Embryonic facial prominence (tissue), 1 donor: ENCODE measurements at regions not wholly inside any gene's neighbourhood (a gene's known extent, or its start where the extent isn't known, plus 50 kb on each side); places are given as distances from the start of the nearest gene placed in this dataset.
"Not testable (repeated sequence)": the region's sequence is repeated elsewhere in the genome, so short reads cannot be mapped to it uniquely, and the experiment has no call there.

Experiments
- DNase-seq: peaks from one replicate; pipeline ENCODE4 v3.0.0-alpha.2; 2016; ENCODE audit errors: extremely low spot score

DNA sequence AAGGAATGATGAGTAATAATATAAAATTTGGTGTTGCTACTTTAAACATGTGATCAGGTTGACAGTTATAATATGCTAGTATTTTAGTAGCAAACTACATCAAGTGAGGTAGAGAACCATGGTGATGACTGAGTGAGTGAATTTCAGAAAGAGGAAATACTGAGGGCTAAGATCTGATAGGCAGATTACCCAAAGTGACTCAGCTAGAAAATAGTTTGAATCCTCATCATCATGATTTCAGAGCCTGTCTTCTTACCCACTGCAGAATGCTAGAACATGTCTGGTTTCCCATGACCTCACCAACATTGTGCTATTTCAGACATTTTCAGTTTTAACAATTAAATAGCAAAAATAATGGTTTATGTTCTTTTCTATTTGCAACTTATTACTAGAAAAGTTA lies 602.1 kb downstream of the TAF11L14 start:
- DNase-seq = no peak

DNA sequence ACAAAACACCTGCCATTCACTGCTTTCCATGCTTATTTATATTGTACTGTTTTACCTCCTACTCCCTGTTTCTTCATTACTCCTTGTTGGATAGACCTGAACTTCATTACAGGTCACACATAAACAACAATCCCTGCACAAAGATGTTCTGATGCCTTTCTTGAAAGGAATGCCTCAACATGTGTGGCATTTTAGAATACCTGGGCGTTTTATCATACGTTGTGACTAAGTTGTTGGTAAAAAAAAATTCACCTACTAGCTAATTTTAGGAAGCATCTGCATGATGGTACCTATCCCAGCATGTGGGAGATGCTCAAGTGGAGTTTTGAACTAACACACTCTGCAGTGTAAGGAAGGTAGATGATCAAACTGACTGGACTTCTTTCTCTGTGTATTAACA lies 604.1 kb downstream of the TAF11L14 start:
- no peak for DNase-seq

DNA sequence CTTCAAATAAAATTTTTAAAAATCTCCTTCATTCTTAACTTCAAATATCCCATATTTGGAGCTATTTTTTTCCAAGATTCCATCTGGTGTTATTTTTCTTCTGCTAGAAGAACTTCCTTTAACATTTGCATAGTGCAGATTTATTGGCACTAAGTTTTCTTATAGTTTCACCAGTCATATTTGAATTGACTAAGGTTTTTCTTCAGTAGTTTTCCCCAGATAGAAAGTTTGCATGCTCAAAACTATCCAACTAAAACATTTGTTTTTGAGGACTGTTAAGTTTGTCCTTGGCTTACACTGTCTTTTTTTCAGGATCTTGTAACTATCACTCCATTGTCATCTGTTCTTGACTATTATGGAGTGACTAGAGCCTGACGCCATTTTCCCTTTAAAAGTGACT lies 606.7 kb downstream of the TAF11L14 start:
- DNase-seq = no peak

DNA sequence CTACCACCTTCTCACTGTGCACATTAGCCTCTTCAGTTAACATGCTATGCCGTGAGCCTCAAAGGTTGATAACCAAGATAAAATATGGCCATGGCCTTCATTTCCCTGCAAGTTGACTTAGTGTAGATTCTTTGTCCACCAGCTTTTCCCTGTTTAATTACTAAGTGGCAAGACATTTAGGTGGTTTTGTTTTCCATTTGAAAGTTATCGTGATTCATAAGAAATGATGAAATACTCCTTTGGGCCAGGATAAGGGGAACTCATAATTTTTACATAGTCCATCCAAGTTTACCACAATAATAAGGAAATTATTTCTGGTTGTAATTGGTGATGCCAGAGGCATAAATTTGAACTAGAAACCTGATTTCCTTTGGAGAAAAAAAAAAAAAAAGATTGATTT lies 609.6 kb downstream of the TAF11L14 start:
- no peak for DNase-seq

DNA sequence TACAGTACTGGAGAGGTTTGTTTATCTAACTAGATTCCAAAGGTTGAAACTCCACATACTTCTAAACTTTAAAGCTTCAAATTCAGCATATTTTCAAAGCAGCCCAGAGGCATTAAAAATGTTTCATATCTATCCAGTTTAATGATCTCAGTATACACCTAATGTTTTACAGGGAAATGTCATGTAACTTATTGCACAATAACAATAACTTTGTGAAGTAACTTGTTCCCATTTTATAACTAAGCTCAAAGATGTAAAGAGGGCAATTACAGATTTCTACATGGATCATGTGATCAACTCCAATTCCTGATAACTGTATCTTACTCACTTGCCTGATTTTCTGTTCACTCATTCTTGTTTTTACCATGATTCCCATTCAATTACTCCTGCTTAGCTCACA lies 610.0 kb downstream of the TAF11L14 start:
- no peak for DNase-seq

DNA sequence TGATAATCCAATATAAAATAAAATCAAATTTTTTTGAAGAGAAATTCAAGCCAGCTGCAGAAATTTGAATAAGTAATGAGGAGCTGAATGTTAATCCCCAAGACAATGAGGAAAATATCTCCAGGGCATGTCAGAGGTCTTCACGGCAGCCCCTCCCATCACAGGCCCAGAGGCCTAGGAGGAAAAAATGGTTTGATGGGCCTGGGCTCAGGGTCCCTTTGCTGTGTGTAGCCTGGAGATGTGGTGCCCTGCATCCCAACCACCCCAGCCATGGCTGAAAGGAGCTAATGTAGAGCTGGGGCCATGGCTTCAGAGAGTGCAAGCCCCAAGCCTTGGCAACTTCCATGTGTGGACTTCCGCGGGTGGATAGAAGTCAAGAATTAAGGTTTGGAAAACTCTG lies 618.3 kb downstream of the TAF11L14 start:
- DNase-seq = no peak

DNA sequence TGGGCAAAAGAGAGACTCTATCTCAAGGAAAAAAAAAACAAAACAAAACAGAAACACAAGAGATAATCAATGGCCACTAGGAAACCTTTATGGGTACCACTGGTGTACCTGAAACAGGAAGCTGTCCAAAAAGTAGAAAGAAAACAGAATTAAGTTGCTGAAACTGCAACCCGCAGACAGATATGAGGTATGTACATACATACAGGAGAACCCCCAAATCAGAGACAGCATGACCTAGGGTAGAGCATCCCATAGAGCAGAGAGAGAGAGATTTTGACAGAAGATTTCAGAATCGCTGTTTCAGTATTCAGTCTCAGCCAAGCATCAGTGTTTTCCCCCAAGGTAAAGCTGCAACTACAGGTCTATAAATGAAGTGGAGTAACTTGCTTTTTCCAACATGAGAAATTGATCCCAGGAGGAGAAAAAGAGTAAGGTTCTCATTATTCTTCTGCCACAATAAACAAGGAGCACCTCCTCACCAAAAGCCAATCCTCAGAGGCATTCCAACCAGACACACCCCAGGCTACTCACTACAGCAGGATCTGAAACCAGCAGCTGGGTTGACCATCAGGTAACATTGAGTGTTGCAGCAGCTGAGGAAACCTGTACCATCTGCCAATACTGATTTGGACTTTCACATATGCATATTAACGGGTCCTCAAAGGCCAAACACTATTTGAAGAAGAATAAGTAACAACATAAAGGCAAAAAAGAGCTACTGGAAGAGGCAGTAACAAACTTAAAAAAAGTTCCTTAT lies 630.0 kb downstream of the TAF11L14 start:
- DNase-seq = no peak

DNA sequence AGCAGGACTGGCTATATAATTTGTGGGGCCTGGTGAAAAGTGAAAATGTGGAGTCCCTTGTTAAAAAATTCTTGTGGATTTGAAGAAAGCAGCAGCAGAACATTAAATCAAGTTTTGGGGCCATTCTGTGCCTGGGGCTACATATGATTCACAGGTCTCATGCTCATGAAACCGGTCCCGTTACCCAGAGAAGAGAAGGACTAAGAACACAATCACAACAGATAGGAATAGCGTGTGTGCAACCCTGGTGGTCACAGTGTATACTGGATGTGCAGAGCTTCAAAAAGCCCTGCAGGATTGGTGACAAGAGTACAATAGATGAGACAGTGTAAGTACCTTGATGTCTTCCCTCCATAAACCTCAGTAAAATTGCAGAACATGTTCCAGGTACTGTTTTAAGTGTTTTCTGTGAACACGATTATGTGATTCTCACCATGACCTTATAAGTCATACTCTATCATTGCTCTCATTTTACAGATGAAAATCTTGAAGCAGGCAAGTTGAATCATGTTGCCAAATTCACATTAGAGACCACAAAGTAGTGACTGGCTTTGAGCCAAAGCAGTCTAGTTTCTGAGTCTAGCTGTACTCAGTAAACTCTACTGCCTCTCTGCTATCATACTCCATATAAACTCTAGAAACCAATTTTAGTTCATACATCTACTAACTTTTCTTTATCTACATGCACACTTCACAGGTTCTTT lies 636.5 kb downstream of the TAF11L14 start:
- DNase-seq = no peak

DNA sequence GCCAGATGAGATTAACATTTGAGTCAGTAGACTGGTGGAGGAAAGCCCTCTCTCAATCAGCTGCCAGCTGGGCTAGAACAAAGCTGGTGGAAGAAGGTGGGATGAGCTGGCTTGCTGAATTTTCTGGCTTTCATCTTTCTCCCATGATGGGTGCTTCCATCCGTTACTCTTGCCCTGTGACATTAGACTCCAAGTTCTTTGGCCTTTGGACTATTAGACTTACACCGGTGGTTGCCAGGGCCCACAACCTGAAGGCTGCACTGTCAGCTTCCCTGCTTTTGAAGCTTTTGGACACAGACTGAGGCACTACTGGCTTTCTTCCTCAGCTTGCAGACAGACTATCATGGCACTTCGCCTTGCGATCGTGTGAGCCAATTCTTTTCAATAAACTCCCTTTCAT lies 642.7 kb downstream of the TAF11L14 start:
- no peak for DNase-seq

DNA sequence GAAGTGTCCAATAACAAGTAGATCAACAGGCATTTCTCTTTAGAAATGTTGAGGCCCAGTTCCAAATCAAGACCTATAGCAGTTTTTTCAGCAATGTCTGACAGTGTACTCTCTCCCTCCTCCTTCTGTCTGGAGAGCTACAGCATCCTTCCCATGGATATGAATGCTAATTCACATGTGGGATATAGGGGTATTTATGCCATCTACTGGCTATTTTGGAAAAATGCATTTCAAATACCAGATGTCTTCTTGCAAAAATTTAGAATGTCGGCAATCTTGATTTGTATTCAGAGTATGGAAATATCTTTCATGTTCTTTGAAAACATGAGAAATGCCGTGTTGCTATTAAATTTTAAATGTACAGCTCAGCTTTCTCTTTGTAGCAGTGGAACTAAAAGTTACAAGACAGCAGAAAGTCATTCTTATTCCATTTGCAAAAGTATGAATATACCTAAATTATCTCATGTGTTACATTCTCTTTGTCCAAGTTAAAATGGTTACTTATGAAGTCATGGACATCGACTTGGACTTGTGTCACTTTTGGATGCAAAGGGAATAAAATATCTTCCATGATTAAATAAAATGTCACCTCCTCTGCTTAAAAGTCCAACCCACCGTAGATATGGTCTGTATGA lies 647.8 kb downstream of the TAF11L14 start:
- DNase-seq = peak; percentile 41

DNA sequence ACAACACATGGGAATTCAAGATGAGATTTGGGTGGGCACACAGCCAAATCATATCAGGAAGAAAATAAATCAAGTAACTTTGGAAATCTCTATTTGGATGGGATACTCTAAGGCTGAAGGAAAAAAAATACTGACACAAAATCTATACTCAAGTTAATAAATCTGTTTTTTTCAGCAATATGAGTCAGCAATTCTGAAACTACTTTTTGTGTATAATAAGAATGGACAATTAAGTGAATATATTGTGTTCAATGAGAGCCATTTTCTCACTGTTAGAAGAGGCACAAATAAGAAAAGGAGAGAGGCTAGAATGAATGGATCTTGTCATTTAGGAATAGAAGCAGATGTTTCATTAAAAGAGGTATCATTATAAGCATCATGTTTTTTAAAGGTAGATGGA lies 651.0 kb downstream of the TAF11L14 start:
- DNase-seq = no peak

DNA sequence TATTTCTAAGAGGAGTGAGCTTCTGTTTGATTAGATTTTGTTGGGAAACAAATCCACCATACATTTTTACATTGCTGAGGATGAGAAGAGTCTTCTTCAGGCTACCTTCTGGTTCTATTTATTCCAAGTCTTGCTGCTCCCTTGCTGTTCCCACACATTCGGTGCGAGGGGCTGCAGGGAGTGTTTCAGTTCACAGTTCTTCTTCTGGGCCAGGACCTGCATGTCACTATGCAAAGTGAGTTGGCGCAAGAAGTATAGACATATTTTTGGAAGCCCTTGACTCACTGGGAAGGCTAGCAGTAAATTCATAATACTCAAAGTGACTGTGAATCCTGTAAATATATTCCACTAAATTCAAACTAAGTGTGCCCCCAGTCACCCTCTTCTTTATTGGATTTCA lies 657.9 kb downstream of the TAF11L14 start:
- DNase-seq = no peak

DNA sequence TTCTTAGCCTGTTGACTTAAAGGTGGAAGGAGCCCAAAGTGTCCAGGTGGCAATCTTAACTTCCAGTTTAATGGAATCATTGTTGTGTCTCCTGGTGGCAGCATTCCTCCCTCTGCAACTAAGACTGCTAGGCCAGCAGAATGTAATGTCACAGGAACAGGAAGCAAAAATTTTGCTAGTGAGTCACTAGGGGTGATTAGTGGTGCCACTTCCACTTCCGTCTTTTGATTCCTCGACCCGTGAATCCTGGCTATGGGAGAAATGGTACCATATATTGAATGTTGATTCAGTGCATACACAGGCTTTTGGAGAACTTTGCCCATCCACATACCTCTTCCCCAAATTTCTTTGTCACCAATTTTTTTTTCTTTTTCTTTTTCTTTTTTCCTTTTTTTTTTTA lies 661.4 kb downstream of the TAF11L14 start:
- DNase-seq = not testable (repeated sequence)

DNA sequence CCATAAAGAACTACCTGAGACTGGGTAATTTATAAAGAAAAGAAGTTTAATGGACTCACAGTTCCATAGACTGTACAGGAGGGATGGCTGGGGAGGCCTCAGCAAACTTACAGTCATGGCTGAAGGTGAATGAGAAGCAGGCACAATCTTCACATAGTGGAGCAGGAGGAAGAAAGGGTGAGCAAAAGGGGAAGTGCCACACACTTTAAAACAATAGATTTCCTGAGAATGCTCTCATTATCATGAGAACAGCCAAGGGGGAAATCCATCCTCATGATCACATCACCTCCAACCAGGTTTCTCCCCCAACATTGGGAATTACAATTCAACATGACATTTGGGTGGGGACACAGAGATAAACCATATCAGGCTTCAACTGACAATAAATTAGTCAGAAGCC lies 664.9 kb downstream of the TAF11L14 start:
- DNase-seq = no peak

DNA sequence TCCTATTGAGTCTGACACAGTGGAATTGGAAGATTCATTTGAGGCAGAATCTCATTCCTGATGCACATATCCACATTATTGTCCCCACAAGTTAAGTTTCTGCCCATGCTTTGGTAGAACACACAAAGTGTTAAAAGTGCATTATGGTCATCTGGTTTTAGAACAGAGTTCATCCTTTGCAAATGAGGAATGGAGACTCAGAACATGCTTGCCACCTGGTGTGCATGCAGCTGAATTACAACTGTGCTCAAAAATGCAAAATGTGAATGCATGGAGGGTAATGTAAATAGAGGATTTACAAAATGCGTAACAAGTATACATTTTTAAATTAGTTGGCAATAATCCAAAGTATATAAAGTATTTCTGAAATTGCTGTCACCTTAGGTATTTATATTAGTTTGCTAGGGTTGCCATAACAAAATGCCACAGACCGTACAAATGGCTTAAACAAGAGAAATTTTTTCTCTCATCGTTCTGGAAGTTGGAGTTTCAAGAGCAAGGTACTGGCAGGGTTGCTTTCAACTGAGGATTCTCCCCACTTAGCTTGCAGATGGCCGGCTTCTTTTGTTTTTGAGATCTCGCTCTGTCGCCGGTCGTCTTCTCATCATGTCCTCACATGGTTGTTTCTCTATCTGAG lies 671.1 kb downstream of the TAF11L14 start:
- DNase-seq = peak; percentile 18

DNA sequence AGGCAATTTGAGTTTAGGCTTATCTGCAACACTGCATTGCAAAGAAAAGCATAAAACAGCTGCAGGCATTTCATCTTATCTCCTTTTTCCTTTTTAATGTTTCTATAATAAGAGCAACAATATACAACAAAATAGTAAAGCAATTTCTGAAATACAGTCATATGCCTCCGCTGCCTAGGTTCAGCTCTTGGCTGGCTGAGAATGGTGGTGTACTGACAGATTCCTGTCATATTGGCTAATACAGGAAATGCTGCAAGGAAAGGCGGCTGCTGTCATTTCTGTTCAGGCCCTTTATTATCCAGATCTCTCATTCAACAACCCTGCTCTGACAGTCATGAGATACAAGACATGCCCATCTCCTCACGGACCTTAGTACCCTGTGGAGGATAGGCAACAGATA lies 677.0 kb downstream of the TAF11L14 start:
- no peak for DNase-seq

DNA sequence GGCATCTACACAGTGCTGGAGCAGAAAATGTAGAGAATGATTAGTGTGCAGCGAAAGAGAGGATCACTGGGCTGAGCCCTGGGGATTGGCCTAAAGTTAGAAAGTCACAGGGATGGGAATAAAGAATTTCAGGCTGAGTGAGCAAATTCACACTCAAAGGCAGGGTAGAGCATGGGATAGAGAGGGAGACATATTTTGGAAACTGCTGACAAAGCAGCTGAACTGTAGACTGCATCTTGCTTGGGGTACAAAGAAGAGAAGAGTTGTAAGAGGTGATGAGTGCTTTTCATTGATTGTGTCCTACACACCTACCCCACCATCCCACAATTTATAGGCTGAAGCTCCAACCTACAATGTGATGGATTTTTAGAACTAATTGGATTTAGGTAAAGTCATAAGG lies 677.8 kb downstream of the TAF11L14 start:
- DNase-seq = no peak

DNA sequence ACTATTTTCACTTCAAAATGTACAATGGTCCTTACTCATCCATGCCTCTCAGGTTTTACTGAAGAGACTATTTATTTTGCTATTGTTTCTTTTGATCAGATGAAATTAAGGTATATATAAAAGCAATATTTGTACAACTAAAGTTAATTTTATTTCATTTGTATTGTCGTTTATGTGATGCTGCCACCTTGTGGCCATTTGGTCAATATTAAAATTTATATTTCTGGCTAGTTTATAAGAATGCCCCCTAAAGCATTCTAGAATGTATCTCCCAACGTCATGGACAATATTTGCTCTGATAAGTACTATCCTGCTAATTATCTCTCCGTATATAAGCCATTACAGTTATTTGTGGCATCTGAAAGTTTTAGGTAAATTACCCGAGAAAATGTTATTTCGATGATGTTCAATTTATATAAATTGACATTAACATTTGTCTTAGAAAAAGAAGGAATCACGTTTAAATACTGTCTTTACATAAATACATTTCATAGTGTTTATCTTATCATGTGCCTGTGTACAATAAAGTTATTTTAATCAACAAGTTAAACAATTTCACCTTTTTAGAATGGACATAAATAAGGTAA lies 680.0 kb downstream of the TAF11L14 start:
- peak; percentile 16 for DNase-seq

DNA sequence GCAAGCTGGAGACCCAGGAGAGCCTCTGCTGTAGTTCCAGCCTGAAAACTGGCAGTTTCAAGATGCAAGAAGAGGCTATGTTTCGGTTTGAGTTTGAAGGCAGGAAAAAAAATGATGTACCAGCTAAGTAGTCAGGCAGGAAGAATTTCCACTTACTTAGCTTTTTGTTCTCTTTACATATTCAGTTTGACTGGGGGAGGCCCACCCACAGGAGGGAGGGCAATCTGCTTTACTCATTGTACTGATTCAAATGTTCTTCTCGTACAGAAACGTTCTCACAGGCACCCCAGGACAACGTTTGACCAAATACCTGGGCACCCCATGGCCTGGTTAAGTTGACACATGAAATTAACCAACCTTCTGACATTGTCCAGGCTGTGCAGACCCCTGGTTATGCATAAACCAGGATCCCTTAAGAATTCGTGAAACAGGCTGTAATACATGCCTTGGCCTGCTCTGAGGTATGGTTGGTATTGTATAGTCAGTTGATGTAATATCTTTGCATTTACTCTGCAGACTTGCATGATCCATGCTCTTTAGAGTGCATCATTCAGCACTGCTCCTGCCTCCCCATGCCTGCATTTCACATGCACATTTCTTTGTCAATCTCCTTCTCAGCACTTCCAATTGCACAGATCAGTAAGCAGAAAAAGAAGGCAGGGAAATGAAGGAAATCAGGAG lies 687.1 kb downstream of the TAF11L14 start:
- no peak for DNase-seq

DNA sequence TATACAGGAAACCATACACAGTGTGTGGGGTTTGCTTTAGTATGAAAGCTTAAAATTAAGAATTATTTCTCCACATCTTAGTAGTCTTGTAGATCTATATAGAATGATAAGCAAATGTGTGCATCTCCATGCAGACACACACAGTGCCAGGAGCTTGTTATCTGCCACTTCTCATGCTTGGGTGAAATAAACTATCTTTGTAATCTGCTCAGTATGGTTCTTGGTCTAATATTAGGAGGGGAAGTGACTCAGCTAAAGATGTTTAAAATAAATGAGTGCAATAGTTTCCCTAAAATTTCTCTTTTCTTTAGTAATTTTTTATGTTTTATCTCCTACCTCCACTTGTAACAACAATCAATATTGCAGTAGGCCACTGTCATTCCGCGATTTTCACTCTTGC lies 689.6 kb downstream of the TAF11L14 start:
- no peak for DNase-seq

DNA sequence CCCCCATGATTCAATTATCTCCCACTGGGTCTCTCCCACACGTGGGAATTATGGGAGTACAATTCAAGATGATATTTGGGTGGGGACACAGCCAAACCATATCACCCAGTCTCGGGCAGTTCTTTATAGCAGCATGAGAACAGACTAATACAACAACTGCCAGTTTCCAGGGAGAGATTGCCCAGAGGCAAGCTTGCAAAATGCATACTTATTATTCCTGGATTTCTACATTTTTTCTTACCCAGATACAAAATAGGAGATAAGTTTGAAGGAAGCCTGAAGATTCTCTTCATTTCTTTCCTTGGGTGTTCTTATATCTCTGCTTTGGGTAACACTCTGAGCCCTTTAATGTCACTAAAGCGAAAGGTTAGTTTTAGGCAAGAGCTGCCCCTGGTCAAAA lies 691.2 kb downstream of the TAF11L14 start:
- DNase-seq = no peak

DNA sequence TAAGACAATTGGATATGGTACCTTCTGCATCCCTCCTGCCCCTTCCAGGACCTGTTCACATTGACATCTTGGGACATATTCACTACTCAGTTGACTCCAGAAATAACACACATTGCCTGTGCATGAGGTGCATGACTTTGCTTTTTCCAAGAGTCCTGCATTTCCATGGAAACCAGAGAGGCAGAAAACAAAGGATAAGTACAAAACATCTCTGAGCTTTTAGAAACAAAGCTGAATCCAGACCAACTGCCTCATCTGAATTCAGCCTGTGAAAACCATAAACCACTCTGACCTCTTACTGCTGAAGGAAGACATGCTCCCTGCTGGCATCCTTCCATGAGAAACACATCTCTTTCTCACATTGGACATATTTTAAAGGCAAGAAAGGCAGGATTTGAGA lies 695.1 kb downstream of the TAF11L14 start:
- DNase-seq = no peak
